Parathyroid adenoma (tissue), 2 donors: ENCODE measurements at regions not wholly inside any gene's neighbourhood (a gene's known extent, or its start where the extent isn't known, plus 50 kb on each side); places are given as distances from the start of the nearest gene placed in this dataset.

Experiments used
- H2AFZ ChIP-seq: fragments of 300-600 bp; sonication (generic); one replicate; pipeline ENCODE4 v1.7.0; 2017; ENCODE audit warnings: antibody characterized with exemption, mild to moderate bottlenecking
- H3K27ac ChIP-seq: fragments of 300-600 bp; sonication (generic); one replicate; pipeline ENCODE4 v1.7.0; 2017
- H3K27me3 ChIP-seq: fragments of 300-600 bp; sonication (generic); one replicate; pipeline ENCODE4 v1.7.0; 2017; ENCODE audit warnings: low read length; ENCODE audit not compliant: control insufficient read depth, insufficient read depth
- H3K36me3 ChIP-seq: fragments of 300-600 bp; sonication (generic); one replicate; pipeline ENCODE4 v1.7.0; 2017; ENCODE audit warnings: low read length; ENCODE audit not compliant: control insufficient read depth, insufficient read depth
- H3K4me1 ChIP-seq: fragments of 300-600 bp; sonication (generic); one replicate; pipeline ENCODE4 v1.7.0; 2017; ENCODE audit warnings: control low read depth
- H3K4me2 ChIP-seq: fragments of 300-600 bp; sonication (generic); one replicate; pipeline ENCODE4 v1.7.0; 2017; ENCODE audit warnings: low read length
- H3K4me3 ChIP-seq: fragments of 300-600 bp; sonication (generic); one replicate; pipeline ENCODE4 v1.7.0; 2017; ENCODE audit warnings: low read depth, low read length
- H3K79me2 ChIP-seq: fragments of 300-600 bp; sonication (generic); one replicate; pipeline ENCODE4 v1.7.0; 2017; ENCODE audit warnings: control low read depth
- H3K9ac ChIP-seq: fragments of 300-600 bp; sonication (generic); one replicate; pipeline ENCODE4 v1.7.0; 2017; ENCODE audit warnings: mild to moderate bottlenecking
- H3K9me3 ChIP-seq: fragments of 300-600 bp; sonication (generic); one replicate; pipeline ENCODE4 v1.7.0; 2017; ENCODE audit warnings: low read length; ENCODE audit not compliant: control insufficient read depth
- TF ChIP-seq, protein P1 (sequence below): fragments of 300-600 bp; sonication (generic); IDR thresholded peaks from one replicate; pipeline ENCODE4 v1.7.0; 2017; ENCODE audit warnings: antibody characterized with exemption, mild to moderate bottlenecking
- donor health status: primary hyperparathyroidism.

DNA sequence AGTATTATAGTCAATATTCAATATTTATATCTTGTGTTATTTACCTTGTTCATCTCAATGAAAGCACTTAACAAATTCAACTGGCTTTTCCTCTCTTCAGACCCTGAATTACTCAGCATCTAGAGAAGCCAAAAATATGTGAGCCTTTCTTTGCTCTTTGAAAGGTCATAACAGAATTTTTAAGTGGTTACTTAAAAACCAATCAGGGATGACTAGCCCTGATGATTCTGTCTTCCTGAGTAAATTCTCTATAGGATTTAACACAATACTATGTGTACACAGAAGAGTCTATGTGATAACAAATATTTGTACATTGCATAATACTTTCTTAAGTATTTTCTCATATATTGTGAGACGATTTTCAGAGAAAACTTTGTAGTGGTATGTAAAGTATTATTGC lies 546.3 kb downstream of the MAT2B start:
- TF ChIP-seq, protein P1, sequence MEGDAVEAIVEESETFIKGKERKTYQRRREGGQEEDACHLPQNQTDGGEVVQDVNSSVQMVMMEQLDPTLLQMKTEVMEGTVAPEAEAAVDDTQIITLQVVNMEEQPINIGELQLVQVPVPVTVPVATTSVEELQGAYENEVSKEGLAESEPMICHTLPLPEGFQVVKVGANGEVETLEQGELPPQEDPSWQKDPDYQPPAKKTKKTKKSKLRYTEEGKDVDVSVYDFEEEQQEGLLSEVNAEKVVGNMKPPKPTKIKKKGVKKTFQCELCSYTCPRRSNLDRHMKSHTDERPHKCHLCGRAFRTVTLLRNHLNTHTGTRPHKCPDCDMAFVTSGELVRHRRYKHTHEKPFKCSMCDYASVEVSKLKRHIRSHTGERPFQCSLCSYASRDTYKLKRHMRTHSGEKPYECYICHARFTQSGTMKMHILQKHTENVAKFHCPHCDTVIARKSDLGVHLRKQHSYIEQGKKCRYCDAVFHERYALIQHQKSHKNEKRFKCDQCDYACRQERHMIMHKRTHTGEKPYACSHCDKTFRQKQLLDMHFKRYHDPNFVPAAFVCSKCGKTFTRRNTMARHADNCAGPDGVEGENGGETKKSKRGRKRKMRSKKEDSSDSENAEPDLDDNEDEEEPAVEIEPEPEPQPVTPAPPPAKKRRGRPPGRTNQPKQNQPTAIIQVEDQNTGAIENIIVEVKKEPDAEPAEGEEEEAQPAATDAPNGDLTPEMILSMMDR: no peak
- Histone ChIP-seq H3K36me3 (no peaks in the 10 kb centered on the region), H3K27me3 (no peaks in the 10 kb centered on the region), H3K4me1 (no peaks in the 10 kb centered on the region), H3K4me3 (no peak overlapping the region), H2AFZ (no peak overlapping the region), H3K79me2 (no peaks in the 10 kb centered on the region), H3K9ac (no peak overlapping the region), H3K4me2 (no peak overlapping the region), H3K9me3 (no peaks in the 10 kb centered on the region), H3K27ac (no peak overlapping the region)

DNA sequence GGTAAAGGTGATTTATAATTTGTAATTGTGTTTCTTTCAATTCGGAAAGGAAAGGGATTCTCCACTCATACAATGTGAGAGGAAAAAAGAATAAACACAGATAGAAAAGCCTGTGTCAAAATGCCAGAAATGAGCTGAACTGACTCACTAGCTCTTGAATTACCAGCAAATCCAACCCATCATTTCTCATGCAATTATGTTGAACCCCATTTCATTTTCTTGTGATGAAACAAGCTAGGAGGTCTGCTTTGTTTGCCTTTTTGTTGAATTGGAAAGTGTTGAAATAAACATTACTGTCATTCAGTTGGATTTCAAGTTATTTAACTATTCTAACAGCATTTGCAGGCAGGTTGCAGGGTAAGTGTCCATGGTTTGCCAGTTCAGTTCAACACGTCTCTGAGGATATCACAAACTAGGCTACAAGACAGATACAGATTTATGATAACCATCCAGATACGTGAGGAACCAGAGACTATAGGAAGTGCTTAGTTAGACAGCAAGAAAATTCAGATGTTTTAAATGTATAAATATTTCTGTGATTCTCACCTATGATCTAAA lies 547.2 kb downstream of the MAT2B start:
- Histone ChIP-seq H3K4me1 (no peaks in the 10 kb centered on the region), H3K9me3 (no peaks in the 10 kb centered on the region), H2AFZ (no peak overlapping the region), H3K4me3 (no peak overlapping the region), H3K36me3 (no peaks in the 10 kb centered on the region), H3K79me2 (no peaks in the 10 kb centered on the region), H3K27me3 (no peaks in the 10 kb centered on the region), H3K9ac (no peak overlapping the region), H3K4me2 (no peak overlapping the region), H3K27ac (no peak overlapping the region)
- TF ChIP-seq, protein P1: no peak

DNA sequence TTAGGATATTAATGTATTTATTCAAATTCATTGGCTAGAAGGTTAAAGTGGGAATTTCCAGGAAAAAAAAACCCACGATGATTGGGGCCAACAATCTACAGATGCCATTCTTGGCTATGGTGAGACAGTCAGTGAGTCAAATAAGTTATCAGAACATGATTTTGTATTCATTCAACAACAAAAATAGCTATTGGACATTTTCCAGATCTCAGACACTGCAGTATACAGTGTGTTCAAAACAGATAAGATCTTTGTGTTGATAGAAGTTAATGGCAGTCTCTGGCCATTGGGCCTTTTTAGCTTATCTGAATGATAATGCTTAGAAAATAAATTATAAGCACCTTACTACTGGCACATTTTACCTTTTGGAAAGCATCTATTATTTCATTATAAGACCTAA lies 547.7 kb downstream of the MAT2B start:
- Histone ChIP-seq H3K4me1 (no peaks in the 10 kb centered on the region), H3K4me3 (no peak overlapping the region), H3K36me3 (no peaks in the 10 kb centered on the region), H3K9me3 (no peaks in the 10 kb centered on the region), H3K4me2 (no peak overlapping the region), H2AFZ (no peak overlapping the region), H3K9ac (no peak overlapping the region), H3K27ac (no peak overlapping the region), H3K79me2 (no peaks in the 10 kb centered on the region), H3K27me3 (no peaks in the 10 kb centered on the region)
- TF ChIP-seq, protein P1: no peak

DNA sequence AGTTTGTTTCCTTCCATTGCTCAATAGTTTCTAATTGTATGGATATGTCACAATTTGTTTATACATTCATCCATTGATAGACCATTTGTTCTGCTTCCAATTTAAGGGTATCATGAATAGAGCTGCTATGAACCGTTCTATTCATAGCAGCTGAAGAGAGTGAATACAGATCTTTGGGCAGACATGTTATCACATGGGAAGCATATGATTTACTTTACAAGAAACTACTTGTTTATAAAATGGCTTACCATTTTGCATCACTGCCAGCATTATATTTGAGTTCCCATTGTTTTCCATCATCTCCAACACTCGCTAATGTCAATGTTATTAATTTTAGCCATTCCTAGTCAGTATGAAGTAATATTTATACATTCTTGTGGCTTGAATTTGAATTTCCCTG lies 549.0 kb downstream of the MAT2B start:
- Histone ChIP-seq H3K4me1 (no peaks in the 10 kb centered on the region), H3K9ac (no peak overlapping the region), H3K36me3 (no peaks in the 10 kb centered on the region), H3K4me2 (no peak overlapping the region), H3K79me2 (no peaks in the 10 kb centered on the region), H2AFZ (no peak overlapping the region), H3K27ac (no peak overlapping the region), H3K4me3 (no peak overlapping the region), H3K27me3 (no peaks in the 10 kb centered on the region), H3K9me3 (no peaks in the 10 kb centered on the region)
- TF ChIP-seq, protein P1: no peak

DNA sequence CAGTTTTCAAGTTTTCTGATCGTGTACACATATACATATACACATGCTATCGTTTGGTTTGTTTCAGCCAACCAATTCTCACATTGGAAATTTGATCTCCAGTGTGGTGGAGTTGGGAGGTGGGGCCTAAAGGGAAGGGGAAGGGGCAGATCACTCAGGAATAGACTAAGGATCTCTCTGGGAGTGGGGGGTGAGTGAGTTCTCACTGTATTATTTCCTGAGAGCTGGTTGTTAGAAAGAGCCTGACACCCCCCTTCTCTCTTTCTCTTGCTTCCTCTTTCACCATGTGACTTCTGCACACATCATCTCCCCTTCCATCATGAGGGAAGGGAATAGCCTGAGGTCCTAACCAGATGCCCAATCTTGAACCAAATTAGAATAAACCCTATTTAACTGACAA lies 551.7 kb downstream of the MAT2B start:
- Histone ChIP-seq H3K4me1 (no peaks in the 10 kb centered on the region), H3K27me3 (no peaks in the 10 kb centered on the region), H3K4me3 (no peak overlapping the region), H3K27ac (no peak overlapping the region), H2AFZ (no peak overlapping the region), H3K79me2 (no peaks in the 10 kb centered on the region), H3K4me2 (no peak overlapping the region), H3K9ac (no peak overlapping the region), H3K9me3 (no peaks in the 10 kb centered on the region), H3K36me3 (no peaks in the 10 kb centered on the region)
- TF ChIP-seq, protein P1: no peak
